WTC11 (cell line): ENCODE measurements at regions not wholly inside any gene's neighbourhood (a gene's known extent, or its start where the extent isn't known, plus 50 kb on each side); places are given as distances from the start of the nearest gene placed in this dataset.

Source experiments
- ATAC-seq: fragments of 200-7000 bp; cut with Tn5 transposase; 2 replicates; pipeline ENCODE4 v1.10.0; 2021; ENCODE audit warnings: mild to moderate bottlenecking, moderate library complexity
- CTCF ChIA-PET: fragments of 300-600 bp; sonication (Branson Sonifier 250); formaldehyde crosslinking; loops from one replicate; lab custom pipeline; 2021; ENCODE audit warnings: antibody characterized with exemption; lab: Charles Lee
- POLR2A ChIA-PET: fragments of 350-600 bp; sonication (Branson Sonifier 250); formaldehyde crosslinking; loops from one replicate; lab custom pipeline; 2021; ENCODE audit warnings: antibody characterized with exemption; lab: Charles Lee
- DNase-seq: peaks from one replicate; pipeline ENCODE4 v3.0.0; 2021; ENCODE audit warnings: low spot score
- H3K27ac Mint-ChIP-seq: 2 replicates; pipeline ENCODE4 v1.8.0; 2021; ENCODE audit warnings: mixed read lengths
- H3K27me3 Mint-ChIP-seq: 2 replicates; pipeline ENCODE4 v1.8.0; 2021; ENCODE audit warnings: low read depth, mild to moderate bottlenecking, moderate library complexity, mixed read lengths
- H3K36me3 Mint-ChIP-seq: 2 replicates; pipeline ENCODE4 v1.8.0; 2021; ENCODE audit warnings: mixed read lengths
- H3K4me1 Mint-ChIP-seq: 2 replicates; pipeline ENCODE4 v1.8.0; 2022; ENCODE audit warnings: mixed read lengths
- H3K4me3 Mint-ChIP-seq: 2 replicates; pipeline ENCODE4 v1.8.0; 2021; ENCODE audit warnings: mild to moderate bottlenecking, moderate library complexity, mixed read lengths
- H3K9me3 Mint-ChIP-seq: 2 replicates; pipeline ENCODE4 v1.8.0; 2021; ENCODE audit warnings: mixed read lengths
- CREB1 ChIP-seq: sonication (generic); formaldehyde crosslinking; IDR thresholded peaks from 2 replicates; pipeline ENCODE4 v1.8.0; 2023; ENCODE audit warnings: mild to moderate bottlenecking, missing genetic modification reagents
- ELF4 ChIP-seq: sonication (generic); formaldehyde crosslinking; IDR thresholded peaks from 2 replicates; pipeline ENCODE4 v1.8.1; 2022; ENCODE audit warnings: low read depth, mild to moderate bottlenecking, moderate library complexity, missing genetic modification reagents
- EMX1 ChIP-seq: fragments of 250-450 bp; sonication (Bioruptor Pico); IDR thresholded peaks from 2 replicates; pipeline ENCODE4 v1.8.0; 2021; ENCODE audit warnings: mild to moderate bottlenecking
- ETV6 ChIP-seq: sonication (generic); formaldehyde crosslinking; IDR thresholded peaks from 2 replicates; pipeline ENCODE4 v1.8.1; 2022; ENCODE audit warnings: mild to moderate bottlenecking, missing genetic modification reagents
- FOXK1 ChIP-seq: sonication (generic); formaldehyde crosslinking; IDR thresholded peaks from 2 replicates; pipeline ENCODE4 v1.8.0; 2022; ENCODE audit warnings: mild to moderate bottlenecking, moderate library complexity, missing genetic modification reagents
- MXD4 ChIP-seq: fragments of 250-450 bp; sonication (Bioruptor Pico); IDR thresholded peaks from 2 replicates; pipeline ENCODE4 v1.8.0; 2021; ENCODE audit warnings: mild to moderate bottlenecking, moderate library complexity, borderline replicate concordance
- NFE2L1 ChIP-seq: sonication (generic); formaldehyde crosslinking; IDR thresholded peaks from 2 replicates; pipeline ENCODE4 v1.8.1; 2023; ENCODE audit warnings: missing genetic modification reagents
- NR3C1 ChIP-seq: sonication (generic); formaldehyde crosslinking; conservative IDR thresholded peaks from 2 replicates; pipeline ENCODE4 v1.8.1; 2023; ENCODE audit warnings: low read depth, mild to moderate bottlenecking, missing genetic modification reagents
- ZNF232 ChIP-seq: sonication (generic); formaldehyde crosslinking; IDR thresholded peaks from 2 replicates; pipeline ENCODE4 v1.8.0; 2022; ENCODE audit warnings: mild to moderate bottlenecking, missing genetic modification reagents
- ZNF317 ChIP-seq: sonication (generic); formaldehyde crosslinking; IDR thresholded peaks from 2 replicates; pipeline ENCODE4 v1.8.1; 2023; ENCODE audit warnings: low read depth, mild to moderate bottlenecking, moderate library complexity, missing genetic modification reagents, borderline replicate concordance
- ZNF423 ChIP-seq: fragments of 250-450 bp; sonication (Bioruptor Pico); IDR thresholded peaks from 2 replicates; pipeline ENCODE4 v2.1.2; 2022; ENCODE audit warnings: mild to moderate bottlenecking, moderate library complexity
- ZNF532 ChIP-seq: fragments of 250-450 bp; sonication (Bioruptor Pico); IDR thresholded peaks from 2 replicates; pipeline ENCODE4 v1.9.0; 2021; ENCODE audit warnings: mild to moderate bottlenecking, borderline replicate concordance
- TF ChIP-seq, protein P1 (sequence below): sonication (generic); formaldehyde crosslinking; IDR thresholded peaks from 2 replicates; pipeline ENCODE4 v1.8.1; 2022; ENCODE audit warnings: mild to moderate bottlenecking, missing genetic modification reagents, moderate library complexity, borderline replicate concordance
- TF ChIP-seq, protein P2 (sequence below): sonication (generic); formaldehyde crosslinking; IDR thresholded peaks from 2 replicates; pipeline ENCODE4 v1.8.1; 2022; ENCODE audit warnings: missing genetic modification reagents, borderline replicate concordance
- TF ChIP-seq, protein P3 (sequence below): sonication (generic); formaldehyde crosslinking; IDR thresholded peaks from 2 replicates; pipeline ENCODE4 v1.8.0; 2023; ENCODE audit warnings: mild to moderate bottlenecking, missing genetic modification reagents
- TF ChIP-seq, protein P4 (sequence below): fragments of 200-600 bp; IDR thresholded peaks from 2 replicates; pipeline ENCODE4 v1.8.0; 2022; ENCODE audit warnings: antibody characterized with exemption

- Mint-ChIP-seq H3K4me3 (no peak overlapping the region), H3K4me1 (peaks cover 44% of the 10 kb centered on the region)
- POLR2A ChIA-PET = no interaction called here
- no peak for ATAC-seq
- TF ChIP-seq ELF4 (CRISPR knock-in tag) = no peak
- TF ChIP-seq, all 79 proteins: peak for 0
- Mint-ChIP-seq H3K27ac (peak overlapping the region; percentile 0; the same call in 1 of the 2 replicates), H3K9me3 (peaks cover 18% of the 10 kb centered on the region), H3K36me3 (no peaks in the 10 kb centered on the region; the same call in 1 of the 2 replicates), H3K27me3 (peaks cover 5% of the 10 kb centered on the region; the same call in 1 of the 2 replicates)
- CTCF ChIA-PET = interaction anchor here (0.7 to 1.6 kb wide), 3 partner anchors 11 to 134 kb away, joined by 3 to 4 read pairs (median 4); no protein-coding TSS in a partner anchor
- DNase-seq = no peak
Measured at GRCh38 chr11:93075782-93076181, 106.3 kb downstream of the MTNR1B start.

GRCh38 chr11:93080146-93080759 lies 110.8 kb downstream of the MTNR1B start:
- POLR2A ChIA-PET = no interaction called here
- no peak for TF ChIP-seq MXD4 (CRISPR knock-in tag)
- TF ChIP-seq NFE2L1 = peak; percentile 61; the same call in 1 of the 2 replicates
- peaks cover 5% of the 10 kb centered on the region; the same call in 1 of the 2 replicates for H3K27me3 Mint-ChIP-seq
- no peak for DNase-seq
- CTCF ChIA-PET = interaction anchor here (1.1 kb wide), 1 partner anchor 9 kb away, joined by 3 read pairs; no protein-coding TSS in a partner anchor
- peaks cover 22% of the 10 kb centered on the region for H3K4me1 Mint-ChIP-seq
- no peak for ATAC-seq
- no peaks in the 10 kb centered on the region for H3K36me3 Mint-ChIP-seq
- H3K27ac Mint-ChIP-seq = no peak overlapping the region
- H3K4me3 Mint-ChIP-seq = no peak overlapping the region
- peaks cover 4% of the 10 kb centered on the region; the same call in 1 of the 2 replicates for H3K9me3 Mint-ChIP-seq

DNA sequence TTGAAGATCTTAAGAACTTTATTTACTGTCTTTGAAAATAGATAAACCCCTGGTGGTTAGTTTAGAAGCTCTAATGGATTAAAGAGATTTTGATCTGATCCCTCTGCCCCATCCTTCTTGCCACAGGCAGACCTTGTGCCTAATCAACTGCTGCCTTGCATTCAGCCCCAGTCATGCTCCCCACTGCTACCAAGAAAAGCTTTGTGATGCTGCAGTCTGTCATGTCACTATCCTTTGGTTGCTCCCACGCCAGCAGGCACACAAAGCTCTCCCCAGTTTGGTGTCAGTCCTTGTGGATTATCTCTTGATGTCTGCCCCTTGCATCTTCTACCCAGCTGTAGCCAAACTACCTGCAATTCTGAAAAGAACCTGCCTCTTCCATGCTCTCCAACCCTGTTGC lies 112.2 kb downstream of the MTNR1B start:
- no peak overlapping the region for H3K27ac Mint-ChIP-seq
- no peak for DNase-seq

DNA sequence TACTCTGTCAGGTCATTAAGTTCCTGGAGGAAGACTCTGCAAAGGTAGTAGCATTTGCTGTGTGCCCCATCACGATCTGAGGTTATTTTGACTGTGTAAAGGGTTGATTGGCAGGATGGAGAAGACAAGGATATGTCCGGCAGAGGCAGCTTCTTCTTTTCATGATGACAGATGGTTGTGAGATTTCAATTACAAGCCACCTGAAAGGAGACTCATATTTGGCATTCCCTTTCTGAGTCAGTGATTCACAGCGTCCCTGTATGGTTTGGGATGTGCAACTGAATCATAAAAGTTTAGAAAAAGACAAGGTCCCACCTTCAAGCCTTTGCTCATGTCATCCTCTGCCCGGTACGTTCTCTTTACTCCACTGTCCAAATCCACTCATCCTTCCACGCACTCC lies 113.4 kb downstream of the MTNR1B start:
- ChIA-PET POLR2A (no interaction called here), CTCF (interaction anchor here (1.4 kb wide), 1 partner anchor 18 kb away, joined by 4 read pairs; no protein-coding TSS in a partner anchor)
- Mint-ChIP-seq H3K9me3 (no peaks in the 10 kb centered on the region), H3K27ac (no peak overlapping the region), H3K4me1 (peaks cover 21% of the 10 kb centered on the region), H3K36me3 (no peaks in the 10 kb centered on the region), H3K4me3 (no peak overlapping the region), H3K27me3 (no peaks in the 10 kb centered on the region)
- no peak for DNase-seq
- ATAC-seq = no peak
- TF ChIP-seq ZNF232 (CRISPR knock-in tag) (no peak), ZNF317 (CRISPR knock-in tag) (no peak), ZNF532 (CRISPR knock-in tag) (no peak), FOXK1 (CRISPR knock-in tag) (no peak), EMX1 (CRISPR knock-in tag) (no peak), CREB1 (CRISPR knock-in tag) (no peak)
- TF ChIP-seq, protein P1, sequence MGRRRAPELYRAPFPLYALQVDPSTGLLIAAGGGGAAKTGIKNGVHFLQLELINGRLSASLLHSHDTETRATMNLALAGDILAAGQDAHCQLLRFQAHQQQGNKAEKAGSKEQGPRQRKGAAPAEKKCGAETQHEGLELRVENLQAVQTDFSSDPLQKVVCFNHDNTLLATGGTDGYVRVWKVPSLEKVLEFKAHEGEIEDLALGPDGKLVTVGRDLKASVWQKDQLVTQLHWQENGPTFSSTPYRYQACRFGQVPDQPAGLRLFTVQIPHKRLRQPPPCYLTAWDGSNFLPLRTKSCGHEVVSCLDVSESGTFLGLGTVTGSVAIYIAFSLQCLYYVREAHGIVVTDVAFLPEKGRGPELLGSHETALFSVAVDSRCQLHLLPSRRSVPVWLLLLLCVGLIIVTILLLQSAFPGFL (CRISPR knock-in tag) = no peak
- TF ChIP-seq, protein P2, sequence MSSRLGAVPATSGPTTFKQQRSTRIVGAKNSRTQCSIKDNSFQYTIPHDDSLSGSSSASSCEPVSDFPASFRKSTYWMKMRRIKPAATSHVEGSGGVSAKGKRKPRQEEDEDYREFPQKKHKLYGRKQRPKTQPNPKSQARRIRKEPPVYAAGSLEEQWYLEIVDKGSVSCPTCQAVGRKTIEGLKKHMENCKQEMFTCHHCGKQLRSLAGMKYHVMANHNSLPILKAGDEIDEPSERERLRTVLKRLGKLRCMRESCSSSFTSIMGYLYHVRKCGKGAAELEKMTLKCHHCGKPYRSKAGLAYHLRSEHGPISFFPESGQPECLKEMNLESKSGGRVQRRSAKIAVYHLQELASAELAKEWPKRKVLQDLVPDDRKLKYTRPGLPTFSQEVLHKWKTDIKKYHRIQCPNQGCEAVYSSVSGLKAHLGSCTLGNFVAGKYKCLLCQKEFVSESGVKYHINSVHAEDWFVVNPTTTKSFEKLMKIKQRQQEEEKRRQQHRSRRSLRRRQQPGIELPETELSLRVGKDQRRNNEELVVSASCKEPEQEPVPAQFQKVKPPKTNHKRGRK = no peak
- TF ChIP-seq, protein P3, sequence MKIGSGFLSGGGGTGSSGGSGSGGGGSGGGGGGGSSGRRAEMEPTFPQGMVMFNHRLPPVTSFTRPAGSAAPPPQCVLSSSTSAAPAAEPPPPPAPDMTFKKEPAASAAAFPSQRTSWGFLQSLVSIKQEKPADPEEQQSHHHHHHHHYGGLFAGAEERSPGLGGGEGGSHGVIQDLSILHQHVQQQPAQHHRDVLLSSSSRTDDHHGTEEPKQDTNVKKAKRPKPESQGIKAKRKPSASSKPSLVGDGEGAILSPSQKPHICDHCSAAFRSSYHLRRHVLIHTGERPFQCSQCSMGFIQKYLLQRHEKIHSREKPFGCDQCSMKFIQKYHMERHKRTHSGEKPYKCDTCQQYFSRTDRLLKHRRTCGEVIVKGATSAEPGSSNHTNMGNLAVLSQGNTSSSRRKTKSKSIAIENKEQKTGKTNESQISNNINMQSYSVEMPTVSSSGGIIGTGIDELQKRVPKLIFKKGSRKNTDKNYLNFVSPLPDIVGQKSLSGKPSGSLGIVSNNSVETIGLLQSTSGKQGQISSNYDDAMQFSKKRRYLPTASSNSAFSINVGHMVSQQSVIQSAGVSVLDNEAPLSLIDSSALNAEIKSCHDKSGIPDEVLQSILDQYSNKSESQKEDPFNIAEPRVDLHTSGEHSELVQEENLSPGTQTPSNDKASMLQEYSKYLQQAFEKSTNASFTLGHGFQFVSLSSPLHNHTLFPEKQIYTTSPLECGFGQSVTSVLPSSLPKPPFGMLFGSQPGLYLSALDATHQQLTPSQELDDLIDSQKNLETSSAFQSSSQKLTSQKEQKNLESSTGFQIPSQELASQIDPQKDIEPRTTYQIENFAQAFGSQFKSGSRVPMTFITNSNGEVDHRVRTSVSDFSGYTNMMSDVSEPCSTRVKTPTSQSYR (CRISPR knock-in tag) = no peak

More for the DNA sequence above, 112.2 kb downstream of the MTNR1B start:
- Mint-ChIP-seq H3K27me3 (no peaks in the 10 kb centered on the region), H3K4me3 (no peak overlapping the region), H3K36me3 (no peaks in the 10 kb centered on the region), H3K9me3 (no peaks in the 10 kb centered on the region), H3K4me1 (peaks cover 22% of the 10 kb centered on the region)
- ChIA-PET POLR2A (no interaction called here), CTCF (interaction anchor here (1.4 kb wide), 1 partner anchor 16 kb away, joined by 4 read pairs; no protein-coding TSS in a partner anchor)
- peak; percentile 63 for ATAC-seq
- no peak for TF ChIP-seq ETV6
- TF ChIP-seq ZNF423 (CRISPR knock-in tag) = no peak
- no peak for TF ChIP-seq ELF4 (CRISPR knock-in tag)
- TF ChIP-seq NR3C1 (CRISPR knock-in tag) = no peak
- no peak for TF ChIP-seq MXD4 (CRISPR knock-in tag)
- TF ChIP-seq, protein P4, sequence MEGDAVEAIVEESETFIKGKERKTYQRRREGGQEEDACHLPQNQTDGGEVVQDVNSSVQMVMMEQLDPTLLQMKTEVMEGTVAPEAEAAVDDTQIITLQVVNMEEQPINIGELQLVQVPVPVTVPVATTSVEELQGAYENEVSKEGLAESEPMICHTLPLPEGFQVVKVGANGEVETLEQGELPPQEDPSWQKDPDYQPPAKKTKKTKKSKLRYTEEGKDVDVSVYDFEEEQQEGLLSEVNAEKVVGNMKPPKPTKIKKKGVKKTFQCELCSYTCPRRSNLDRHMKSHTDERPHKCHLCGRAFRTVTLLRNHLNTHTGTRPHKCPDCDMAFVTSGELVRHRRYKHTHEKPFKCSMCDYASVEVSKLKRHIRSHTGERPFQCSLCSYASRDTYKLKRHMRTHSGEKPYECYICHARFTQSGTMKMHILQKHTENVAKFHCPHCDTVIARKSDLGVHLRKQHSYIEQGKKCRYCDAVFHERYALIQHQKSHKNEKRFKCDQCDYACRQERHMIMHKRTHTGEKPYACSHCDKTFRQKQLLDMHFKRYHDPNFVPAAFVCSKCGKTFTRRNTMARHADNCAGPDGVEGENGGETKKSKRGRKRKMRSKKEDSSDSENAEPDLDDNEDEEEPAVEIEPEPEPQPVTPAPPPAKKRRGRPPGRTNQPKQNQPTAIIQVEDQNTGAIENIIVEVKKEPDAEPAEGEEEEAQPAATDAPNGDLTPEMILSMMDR = no peak
- TF ChIP-seq, all 79 proteins: peak for 0
